ENCODE measurements at regions not wholly inside any gene's neighbourhood (a gene's known extent, or its start where the extent isn't known, plus 50 kb on each side); places are given as distances from the start of the nearest gene placed in this dataset.

- WGBS: 80% methylated on average over 3 of the region's 3 CpGs
- intact Hi-C loops (cut with DNase I): loop anchor here in 2 of 4 donors (5.0 to 10.0 kb wide), 2 partner anchors 645 to 647 kb away; no protein-coding TSS in a partner anchor
- no peaks in the 10 kb centered on the region for H3K27me3 ChIP-seq (ENCODE audit: control insufficient read depth, insufficient read depth)
- H3K4me3 ChIP-seq (ENCODE audit: low read length): no peak overlapping the region
- DNase-seq (no peak), ATAC-seq (no peak)
- H3K9me3 ChIP-seq (ENCODE audit: control insufficient read depth, low read length): no peaks in the 10 kb centered on the region
- H3K4me1 ChIP-seq (ENCODE audit: control insufficient read depth, insufficient read depth, low read length): no peaks in the 10 kb centered on the region
- H3K27ac ChIP-seq (ENCODE audit: low read length): no peak overlapping the region
Measured at GRCh38 chr17:71470062-71470461, 650.8 kb upstream of the SOX9 start.

DNA sequence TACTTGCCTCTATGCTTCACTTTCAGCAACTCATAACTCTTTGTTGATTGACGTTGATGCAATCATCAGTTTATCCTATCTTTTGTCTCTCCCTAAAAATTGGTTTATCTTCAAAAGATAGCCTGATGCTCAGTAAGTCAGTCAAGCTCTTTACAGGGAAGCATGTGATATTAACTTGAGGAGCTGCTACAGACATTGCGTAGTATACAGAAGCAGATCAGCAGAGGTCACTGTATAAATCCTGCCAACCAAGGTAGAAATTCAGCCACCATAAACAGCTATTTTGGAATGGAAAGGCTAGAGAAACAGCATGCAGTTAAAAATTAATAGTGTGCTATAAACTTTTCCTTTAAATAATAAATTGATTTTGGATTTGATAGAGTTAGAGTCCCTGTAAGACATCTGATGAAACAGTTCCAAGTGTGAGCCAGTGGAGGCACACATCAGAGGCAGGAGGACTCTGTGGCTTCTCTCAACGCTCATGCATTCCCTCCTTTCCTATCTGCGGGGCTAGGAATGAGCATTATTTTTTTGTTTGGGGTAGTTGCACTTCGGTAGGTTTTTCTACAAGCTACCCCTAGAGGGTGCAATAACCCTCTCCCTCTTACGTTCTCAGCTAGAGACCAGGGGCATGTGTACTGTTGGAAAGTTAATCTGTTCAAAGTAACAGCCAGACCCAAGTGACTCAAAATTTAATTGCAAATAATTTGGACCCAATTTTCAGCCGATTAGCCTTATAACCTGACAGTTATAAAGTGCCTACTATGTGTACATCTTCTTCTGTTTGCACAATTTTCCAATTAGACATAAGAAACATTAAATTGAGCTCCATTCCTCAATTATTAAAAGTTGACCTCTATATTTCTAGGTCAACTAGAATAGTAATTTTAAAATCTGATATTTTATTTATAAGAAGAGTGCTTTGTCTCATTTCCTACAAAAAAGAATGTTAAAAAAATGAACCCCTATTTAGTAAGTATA is 647.7 kb upstream of the SOX9 start:
- H3K4me3 ChIP-seq (ENCODE audit: low read length): no peak overlapping the region
- H3K27me3 ChIP-seq (ENCODE audit: control insufficient read depth, insufficient read depth): no peaks in the 10 kb centered on the region
- peak; percentile 50 to 56 for ATAC-seq
- H3K4me1 ChIP-seq (ENCODE audit: control insufficient read depth, insufficient read depth, low read length): no peaks in the 10 kb centered on the region
- no peak for DNase-seq
- intact Hi-C loops (cut with DNase I): loop anchor here in 2 of 4 donors (5.0 to 10.0 kb wide), 2 partner anchors 642 to 644 kb away; no protein-coding TSS in a partner anchor
- WGBS: 26% methylated on average over 7 of the region's 7 CpGs
- no peaks in the 10 kb centered on the region for H3K9me3 ChIP-seq (ENCODE audit: control insufficient read depth, low read length)
- no peak overlapping the region for H3K27ac ChIP-seq (ENCODE audit: low read length)

DNA sequence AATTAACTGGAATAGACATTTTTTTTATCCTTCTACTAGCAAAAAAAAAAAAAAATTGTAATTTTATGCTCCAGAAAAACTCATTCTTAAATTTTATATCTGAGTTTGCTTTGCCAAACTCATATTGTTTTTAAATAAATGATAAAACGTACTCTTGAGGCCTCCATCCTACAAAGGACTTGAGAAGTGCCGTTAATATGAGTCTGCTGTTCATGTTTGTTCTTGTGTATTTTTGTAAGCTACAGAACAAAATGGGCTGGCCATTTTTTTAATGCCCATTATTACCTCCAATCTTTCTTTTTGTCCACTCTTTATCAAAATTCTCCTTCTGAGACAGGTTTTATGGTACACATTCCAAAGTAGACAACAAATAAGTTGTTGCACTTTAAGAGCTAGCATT is 643.5 kb upstream of the SOX9 start:
- DNase-seq: no peak
- intact Hi-C loops (cut with DNase I): loop anchor here in 1 of 4 donors (10.0 kb wide), 1 partner anchor 637 kb away; no protein-coding TSS in a partner anchor
- Histone ChIP-seq H3K27ac (ENCODE audit: low read length) (no peak overlapping the region), H3K4me3 (ENCODE audit: low read length) (no peak overlapping the region), H3K27me3 (ENCODE audit: control insufficient read depth, insufficient read depth) (no peaks in the 10 kb centered on the region), H3K9me3 (ENCODE audit: control insufficient read depth, low read length) (no peaks in the 10 kb centered on the region), H3K4me1 (ENCODE audit: control insufficient read depth, insufficient read depth, low read length) (no peaks in the 10 kb centered on the region)
- ATAC-seq: no peak
- 44% methylated on average over 2 of the region's 2 CpGs for WGBS

GRCh38 chr17:71480099-71480498 is 640.7 kb upstream of the SOX9 start:
- no peak overlapping the region for H3K4me3 ChIP-seq (ENCODE audit: low read length)
- WGBS: 66% methylated on average over 3 of the region's 3 CpGs
- H3K27ac ChIP-seq (ENCODE audit: low read length): no peak overlapping the region
- no peak for ATAC-seq
- DNase-seq: no peak
- no peaks in the 10 kb centered on the region for H3K27me3 ChIP-seq (ENCODE audit: control insufficient read depth, insufficient read depth)
- intact Hi-C loops (cut with DNase I): loop anchor here in 1 of 4 donors (5.0 kb wide), 1 partner anchor 48 kb away; no protein-coding TSS in a partner anchor
- H3K4me1 ChIP-seq (ENCODE audit: control insufficient read depth, insufficient read depth, low read length): no peaks in the 10 kb centered on the region
- H3K9me3 ChIP-seq (ENCODE audit: control insufficient read depth, low read length): no peaks in the 10 kb centered on the region

DNA sequence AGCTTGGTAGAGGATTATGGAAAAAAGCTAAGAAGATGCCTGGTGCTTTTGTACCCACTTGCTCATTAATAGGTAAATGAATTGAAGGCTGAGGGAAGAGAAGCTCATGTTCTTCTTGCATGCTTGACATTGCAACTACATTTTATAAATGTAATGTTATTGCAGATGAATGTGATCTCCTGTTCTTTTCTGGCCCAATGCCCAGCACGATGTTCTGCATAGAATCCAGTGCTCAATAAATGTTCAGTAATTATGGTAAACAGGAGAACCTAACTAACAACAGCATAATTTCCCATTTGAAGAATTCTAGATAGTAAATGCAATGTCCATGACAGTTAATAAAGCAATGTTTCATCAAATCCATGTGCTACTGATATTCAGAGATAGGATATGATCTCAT is 638.2 kb upstream of the SOX9 start:
- ATAC-seq (no peak), DNase-seq (no peak)
- intact Hi-C loops (cut with DNase I): loop anchor here in 1 of 4 donors (5.0 kb wide), 1 partner anchor 50 kb away; no protein-coding TSS in a partner anchor
- no peaks in the 10 kb centered on the region for H3K4me1 ChIP-seq (ENCODE audit: control insufficient read depth, insufficient read depth, low read length)
- no peaks in the 10 kb centered on the region for H3K9me3 ChIP-seq (ENCODE audit: control insufficient read depth, low read length)
- WGBS: 42% methylated on average over 1 of the region's 1 CpG
- no peak overlapping the region for H3K27ac ChIP-seq (ENCODE audit: low read length)
- H3K27me3 ChIP-seq (ENCODE audit: control insufficient read depth, insufficient read depth): no peaks in the 10 kb centered on the region
- no peak overlapping the region for H3K4me3 ChIP-seq (ENCODE audit: low read length)

DNA sequence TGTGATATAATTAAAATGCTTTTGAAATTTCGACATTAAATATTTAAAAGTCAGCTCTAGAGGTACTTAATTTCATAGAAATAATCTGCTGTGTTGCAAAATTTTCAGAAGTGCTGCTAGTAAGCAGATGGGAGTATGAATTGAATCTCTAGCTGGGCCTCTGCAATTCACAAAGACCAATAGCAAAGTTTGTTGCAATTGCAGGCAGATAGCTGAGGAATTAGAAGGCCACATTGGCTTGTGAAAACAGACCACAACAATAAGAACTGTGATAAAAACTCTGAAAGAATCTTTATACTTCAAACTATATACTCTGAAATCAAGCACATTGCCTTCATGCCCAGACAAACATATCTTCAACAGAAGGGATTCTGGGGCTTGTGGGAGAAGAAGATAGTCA is 636.3 kb upstream of the SOX9 start:
- Histone ChIP-seq H3K27me3 (ENCODE audit: control insufficient read depth, insufficient read depth) (no peaks in the 10 kb centered on the region), H3K27ac (ENCODE audit: low read length) (no peak overlapping the region), H3K4me3 (ENCODE audit: low read length) (no peak overlapping the region), H3K4me1 (ENCODE audit: control insufficient read depth, insufficient read depth, low read length) (no peaks in the 10 kb centered on the region), H3K9me3 (ENCODE audit: control insufficient read depth, low read length) (no peaks in the 10 kb centered on the region)
- WGBS: 40% methylated on average over 1 of the region's 1 CpG
- intact Hi-C loops (cut with DNase I): loop anchor here in 1 of 4 donors (5.0 kb wide), 1 partner anchor 52 kb away; no protein-coding TSS in a partner anchor
- no peak for ATAC-seq
- no peak for DNase-seq

DNA sequence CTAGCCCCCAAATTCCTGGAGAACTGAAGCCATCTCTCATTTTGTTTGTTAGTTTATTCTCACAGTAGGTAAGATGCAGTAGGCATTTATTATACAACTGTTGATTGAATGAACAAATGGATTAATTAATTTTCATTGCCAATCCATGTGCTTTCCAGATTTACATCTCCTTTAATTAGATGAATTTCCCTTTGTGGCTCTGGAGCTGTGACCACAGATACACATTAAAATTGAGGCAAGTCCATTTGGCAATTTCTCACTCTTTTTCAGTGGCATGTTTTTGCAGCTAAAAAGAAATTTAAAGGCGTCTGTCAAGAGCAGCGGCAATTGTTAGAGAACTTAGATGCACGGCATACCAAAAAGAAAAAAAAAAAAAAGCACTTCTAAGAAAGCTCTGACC is 635.4 kb upstream of the SOX9 start:
- Histone ChIP-seq H3K4me3 (ENCODE audit: low read length) (no peak overlapping the region), H3K27me3 (ENCODE audit: control insufficient read depth, insufficient read depth) (no peaks in the 10 kb centered on the region), H3K9me3 (ENCODE audit: control insufficient read depth, low read length) (no peaks in the 10 kb centered on the region), H3K27ac (ENCODE audit: low read length) (no peak overlapping the region), H3K4me1 (ENCODE audit: control insufficient read depth, insufficient read depth, low read length) (no peaks in the 10 kb centered on the region)
- no peak for DNase-seq
- ATAC-seq: no peak
- WGBS: 87% methylated on average over 3 of the region's 3 CpGs
- intact Hi-C loops (cut with DNase I): no loop called here

GRCh38 chr17:71486261-71486660 is 634.6 kb upstream of the SOX9 start:
- intact Hi-C loops (cut with DNase I): no loop called here
- no peaks in the 10 kb centered on the region for H3K27me3 ChIP-seq (ENCODE audit: control insufficient read depth, insufficient read depth)
- DNase-seq (no peak), ATAC-seq (no peak)
- H3K27ac ChIP-seq (ENCODE audit: low read length): no peak overlapping the region
- H3K9me3 ChIP-seq (ENCODE audit: control insufficient read depth, low read length): no peaks in the 10 kb centered on the region
- no peaks in the 10 kb centered on the region for H3K4me1 ChIP-seq (ENCODE audit: control insufficient read depth, insufficient read depth, low read length)
- no peak overlapping the region for H3K4me3 ChIP-seq (ENCODE audit: low read length)

GRCh38 chr17:71488851-71489250 is 632.0 kb upstream of the SOX9 start:
- intact Hi-C loops (cut with DNase I): no loop called here
- H3K4me3 ChIP-seq (ENCODE audit: low read length): no peak overlapping the region
- H3K4me1 ChIP-seq (ENCODE audit: control insufficient read depth, insufficient read depth, low read length): no peaks in the 10 kb centered on the region
- H3K27me3 ChIP-seq (ENCODE audit: control insufficient read depth, insufficient read depth): no peaks in the 10 kb centered on the region
- no peak for ATAC-seq
- no peak overlapping the region for H3K27ac ChIP-seq (ENCODE audit: low read length)
- H3K9me3 ChIP-seq (ENCODE audit: control insufficient read depth, low read length): no peaks in the 10 kb centered on the region
- no peak for DNase-seq

DNA sequence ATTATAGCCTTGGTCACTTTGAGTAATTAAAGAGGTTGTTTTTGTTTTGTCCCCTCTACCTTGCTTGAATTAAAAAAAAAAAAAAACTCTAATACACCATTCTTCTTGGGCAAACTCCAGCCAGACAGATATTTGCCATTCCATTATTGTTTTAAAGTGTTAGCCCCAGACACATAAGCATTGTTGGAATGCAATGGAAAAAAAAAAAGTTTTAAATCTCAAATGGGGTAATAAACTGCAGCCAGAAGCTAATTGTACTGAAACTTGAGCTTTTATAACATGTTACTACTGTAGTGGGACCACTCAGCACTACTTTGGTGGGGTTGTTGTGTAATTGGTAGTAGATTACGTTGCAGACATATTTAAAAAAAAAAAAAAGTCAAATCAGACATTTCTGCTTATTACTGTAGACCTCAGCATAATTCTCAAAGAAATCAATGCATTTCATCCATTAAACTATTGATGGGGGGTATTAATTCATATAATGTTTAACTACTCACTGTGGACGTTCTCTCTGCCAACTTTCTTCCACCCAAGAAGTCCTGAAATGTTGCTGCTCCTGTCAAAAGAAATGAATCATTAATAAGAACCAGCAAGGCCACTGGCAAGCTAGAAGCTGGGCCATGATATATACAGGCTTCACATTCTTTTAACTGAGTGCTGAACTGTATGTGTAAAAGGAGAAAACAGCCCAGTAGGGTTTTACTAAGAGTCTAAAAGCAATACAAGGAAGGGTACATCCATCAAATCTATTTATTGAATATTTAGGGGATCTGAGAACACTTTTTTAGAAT is 626.6 kb upstream of the SOX9 start:
- ATAC-seq: no peak
- intact Hi-C loops (cut with DNase I): no loop called here
- Histone ChIP-seq H3K27ac (ENCODE audit: low read length) (no peak overlapping the region), H3K27me3 (ENCODE audit: control insufficient read depth, insufficient read depth) (no peaks in the 10 kb centered on the region), H3K9me3 (ENCODE audit: control insufficient read depth, low read length) (no peaks in the 10 kb centered on the region), H3K4me3 (ENCODE audit: low read length) (no peak overlapping the region), H3K4me1 (ENCODE audit: control insufficient read depth, insufficient read depth, low read length) (no peaks in the 10 kb centered on the region)
- 58% methylated on average over 2 of the region's 2 CpGs for WGBS
- DNase-seq: no peak

GRCh38 chr17:71495420-71495819 is 625.4 kb upstream of the SOX9 start:
- ATAC-seq: no peak
- DNase-seq: no peak
- Histone ChIP-seq H3K27me3 (ENCODE audit: control insufficient read depth, insufficient read depth) (no peaks in the 10 kb centered on the region), H3K9me3 (ENCODE audit: control insufficient read depth, low read length) (no peaks in the 10 kb centered on the region), H3K4me3 (ENCODE audit: low read length) (no peak overlapping the region), H3K27ac (ENCODE audit: low read length) (no peak overlapping the region), H3K4me1 (ENCODE audit: control insufficient read depth, insufficient read depth, low read length) (no peaks in the 10 kb centered on the region)
- intact Hi-C loops (cut with DNase I): no loop called here
